GM23338 (cell line): ENCODE measurements at regions not wholly inside any gene's neighbourhood (a gene's known extent, or its start where the extent isn't known, plus 50 kb on each side); places are given as distances from the start of the nearest gene placed in this dataset.

Experiments
- ATAC-seq: fragments of 200-7000 bp; cut with Tn5 transposase; 3 replicates; pipeline ENCODE4 v1.9.1; 2020
- DNase-seq: peaks from one replicate; pipeline ENCODE4 v3.0.0-alpha.2; 2015; ENCODE audit warnings: low spot score
- H2AFZ ChIP-seq: fragments of 200-600 bp; sonication (generic); 2 replicates; pipeline ENCODE4 v1.8.0; 2016; ENCODE audit warnings: antibody characterized with exemption, mild to moderate bottlenecking, moderate library complexity
- H3F3A ChIP-seq: fragments of 200-600 bp; sonication (generic); replicated peaks from 2 replicates; pipeline ENCODE4 v1.8.0; 2017; ENCODE audit warnings: antibody characterized with exemption, mixed run types, low read depth
- H3K27ac ChIP-seq: fragments of 200-600 bp; sonication (generic); 2 replicates; pipeline ENCODE4 v1.6.1; 2016; ENCODE audit warnings: low read depth
- H3K27me3 ChIP-seq: fragments of 200-600 bp; sonication (generic); 2 replicates; pipeline ENCODE4 v1.8.0; 2016; ENCODE audit warnings: mild to moderate bottlenecking, mixed run types, moderate library complexity; ENCODE audit not compliant: insufficient read depth
- H3K36me3 ChIP-seq: fragments of 200-600 bp; sonication (generic); 2 replicates; pipeline ENCODE4 v1.8.0; 2016; ENCODE audit warnings: mild to moderate bottlenecking; ENCODE audit not compliant: insufficient read depth
- H3K4me1 ChIP-seq: fragments of 200-600 bp; sonication (generic); 2 replicates; pipeline ENCODE4 v1.8.0; 2016; ENCODE audit warnings: mild to moderate bottlenecking, moderate library complexity; ENCODE audit not compliant: insufficient read depth
- H3K4me2 ChIP-seq: fragments of 200-600 bp; sonication (generic); 2 replicates; pipeline ENCODE4 v1.7.1; 2017; ENCODE audit warnings: mixed run types
- H3K4me3 ChIP-seq: fragments of 200-600 bp; sonication (generic); 2 replicates; pipeline ENCODE4 v1.6.1; 2016; ENCODE audit warnings: mixed run types
- H3K79me2 ChIP-seq: fragments of 200-600 bp; sonication (generic); replicated peaks from 2 replicates; pipeline ENCODE4 v1.8.0; 2017; ENCODE audit warnings: mild to moderate bottlenecking; ENCODE audit not compliant: insufficient read depth
- H3K9me2 ChIP-seq: fragments of 200-600 bp; sonication (generic); 2 replicates; pipeline ENCODE4 v1.8.0; 2017; ENCODE audit not compliant: insufficient read depth
- H4K20me1 ChIP-seq: fragments of 200-600 bp; sonication (generic); replicated peaks from 2 replicates; pipeline ENCODE4 v1.8.0; 2017; ENCODE audit warnings: mild to moderate bottlenecking; ENCODE audit not compliant: insufficient read depth
- H3K27ac Mint-ChIP-seq: 2 replicates; pipeline ENCODE4 v1.8.0; 2020; ENCODE audit warnings: inconsistent platforms, mild to moderate bottlenecking, moderate library complexity, mixed read lengths
- H3K27me3 Mint-ChIP-seq: 3 replicates; pipeline ENCODE4 v1.8.0; 2022; ENCODE audit warnings: low read depth, mild to moderate bottlenecking, moderate library complexity, mixed read lengths, inconsistent platforms; ENCODE audit not compliant: insufficient read depth, poor library complexity
- H3K36me3 Mint-ChIP-seq: 3 replicates; pipeline ENCODE4 v1.8.0; 2021; ENCODE audit warnings: low read depth, mild to moderate bottlenecking, inconsistent platforms, moderate library complexity, mixed read lengths
- H3K4me1 Mint-ChIP-seq: 3 replicates; pipeline ENCODE4 v1.8.0; 2020; ENCODE audit warnings: mild to moderate bottlenecking, inconsistent platforms, mixed read lengths
- H3K4me3 Mint-ChIP-seq: 3 replicates; pipeline ENCODE4 v1.8.0; 2021; ENCODE audit warnings: moderate library complexity, mild to moderate bottlenecking, inconsistent platforms, mixed read lengths
- H3K9me3 Mint-ChIP-seq: 3 replicates; pipeline ENCODE4 v1.8.0; 2020; ENCODE audit warnings: moderate library complexity, mild to moderate bottlenecking, inconsistent platforms, mixed read lengths
- CREB1 ChIP-seq: fragments of 250-450 bp; sonication (Bioruptor Pico); IDR thresholded peaks from 2 replicates; pipeline ENCODE4 v1.5.0; 2020; ENCODE audit warnings: low read depth, mild to moderate bottlenecking, moderate library complexity
- CTCF ChIP-seq, 2 experiments: fragments of 200-600 bp in 1 of 2; sonication (generic) in 1 of 2; conservative IDR thresholded peaks; 2 replicates each; pipeline versions ENCODE4 v1.5.1 to v1.6.1; 2016 to 2017; ENCODE audit warnings: antibody characterized with exemption in 2 of 2, low read depth in 2 of 2, mild to moderate bottlenecking in 2 of 2, moderate library complexity in 1 of 2
- JUNB ChIP-seq: IDR thresholded peaks from one replicate; pipeline ENCODE4 v1.6.1; 2016; ENCODE audit warnings: antibody characterized with exemption; ENCODE audit not compliant: unreplicated experiment
- NANOG ChIP-seq: IDR thresholded peaks from 2 replicates; pipeline ENCODE4 v1.6.1; 2016; ENCODE audit warnings: antibody characterized with exemption, borderline replicate concordance
- ZNF114 ChIP-seq: fragments of 250-450 bp; sonication (Bioruptor Pico); IDR thresholded peaks from 2 replicates; pipeline ENCODE4 v1.5.0; 2020; ENCODE audit warnings: mild to moderate bottlenecking, moderate library complexity

DNA sequence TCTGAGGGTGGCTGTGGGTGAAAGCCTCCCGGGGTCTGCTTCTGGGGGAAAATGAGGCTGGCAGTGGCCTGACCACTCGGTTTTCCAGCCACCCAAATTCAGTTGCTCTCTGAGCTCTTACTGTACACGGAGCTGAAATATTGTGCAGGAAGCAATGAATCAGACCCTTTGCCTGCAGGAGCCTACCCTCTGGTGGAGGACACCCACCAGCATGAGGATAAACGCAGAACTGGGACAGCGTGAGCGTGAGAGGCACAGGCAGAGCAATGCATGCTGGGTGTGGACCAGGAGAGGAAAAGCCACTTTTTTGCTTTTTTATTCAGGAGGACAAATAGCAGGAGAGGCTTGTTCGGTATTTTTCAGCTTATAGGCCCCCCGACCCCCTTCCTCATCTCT, 298.0 kb downstream of the QKI start:
- Histone ChIP-seq H2AFZ (no peak overlapping the region), H3K4me2 (no peak overlapping the region), H3K9me2 (no peaks in the 10 kb centered on the region), H3K79me2 (no peaks in the 10 kb centered on the region), H3K4me1 (no peaks in the 10 kb centered on the region), H3K36me3 (no peaks in the 10 kb centered on the region), H3F3A (no peaks in the 10 kb centered on the region), H3K27me3 (no peaks in the 10 kb centered on the region), H4K20me1 (no peaks in the 10 kb centered on the region), H3K4me3 (no peak overlapping the region), H3K27ac (no peak overlapping the region)
- TF ChIP-seq ZNF114: no peak
- no peak for TF ChIP-seq JUNB
- TF ChIP-seq CREB1: no peak
- H3K27ac Mint-ChIP-seq: no peak overlapping the region
- H3K27me3 Mint-ChIP-seq: peaks cover 7% of the 10 kb centered on the region
- no peak for DNase-seq
- H3K9me3 Mint-ChIP-seq: peaks cover 2% of the 10 kb centered on the region; the same call in 1 of the 3 replicates
- H3K4me1 Mint-ChIP-seq: no peaks in the 10 kb centered on the region
- ATAC-seq: no peak
- H3K36me3 Mint-ChIP-seq: no peaks in the 10 kb centered on the region
- H3K4me3 Mint-ChIP-seq: no peak overlapping the region

DNA sequence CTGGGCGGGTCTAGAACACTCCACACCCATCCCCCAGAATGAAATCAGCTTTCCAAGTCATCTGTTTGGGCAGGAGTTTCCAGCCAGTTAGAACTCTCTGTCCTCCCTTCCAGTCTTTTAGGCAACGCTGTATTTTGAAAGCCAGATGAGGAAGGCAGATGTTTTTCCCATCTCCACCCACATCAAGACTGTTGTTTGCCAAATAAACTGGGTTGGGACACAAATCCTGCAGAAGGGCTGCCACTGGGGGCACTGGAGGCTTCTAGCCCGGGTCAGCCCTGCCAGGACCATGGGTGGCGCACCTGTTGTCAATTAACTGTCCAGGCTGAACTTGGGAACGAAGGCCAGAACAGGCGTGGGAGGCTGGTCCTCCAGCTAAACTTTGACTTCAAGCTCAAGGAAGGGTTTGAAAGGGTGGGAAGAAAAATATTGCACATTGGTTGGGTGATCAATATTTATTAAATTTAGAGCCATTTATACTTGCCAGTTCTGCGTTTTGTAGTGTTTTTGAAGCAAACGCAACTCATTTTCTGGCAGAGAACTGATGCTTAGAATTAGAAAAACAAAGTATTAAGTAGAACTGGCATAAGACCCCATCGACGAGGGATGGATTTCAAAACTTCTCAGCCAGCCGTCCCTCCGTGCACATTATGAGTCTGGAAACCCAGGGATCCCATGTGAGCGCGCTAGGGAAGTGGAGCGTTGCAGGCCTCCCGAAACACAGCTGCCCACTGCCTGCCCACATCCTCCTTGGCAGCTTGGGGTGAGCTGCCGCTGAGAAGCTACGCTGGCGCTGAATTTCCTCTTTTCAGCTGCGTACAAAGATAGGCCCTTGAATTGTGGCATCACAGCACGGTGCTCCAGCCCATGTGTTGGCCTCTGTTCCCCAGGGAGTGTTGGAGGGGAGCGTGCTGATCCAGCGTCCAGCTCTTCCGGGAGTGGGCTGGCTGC, 297.4 kb downstream of the QKI start:
- H3K36me3 Mint-ChIP-seq: no peaks in the 10 kb centered on the region
- H3K27ac Mint-ChIP-seq: no peak overlapping the region
- DNase-seq: peak; percentile 36

More for the DNA sequence above, 297.4 kb downstream of the QKI start:
- no peaks in the 10 kb centered on the region for H4K20me1 ChIP-seq
- no peaks in the 10 kb centered on the region for H3K9me2 ChIP-seq
- peaks cover 3% of the 10 kb centered on the region for H3K27me3 Mint-ChIP-seq
- no peak overlapping the region for H3K4me2 ChIP-seq
- H3F3A ChIP-seq: no peaks in the 10 kb centered on the region
- H2AFZ ChIP-seq: no peak overlapping the region
- no peaks in the 10 kb centered on the region; the same call in 2 of the 3 replicates for H3K9me3 Mint-ChIP-seq
- H3K4me3 Mint-ChIP-seq: no peak overlapping the region
- no peaks in the 10 kb centered on the region for H3K4me1 ChIP-seq
- H3K36me3 ChIP-seq: no peaks in the 10 kb centered on the region
- H3K27me3 ChIP-seq: no peaks in the 10 kb centered on the region
- no peak overlapping the region for H3K4me3 ChIP-seq
- H3K27ac ChIP-seq: no peak overlapping the region
- peak; percentile 76 for ATAC-seq
- no peaks in the 10 kb centered on the region for H3K4me1 Mint-ChIP-seq
- H3K79me2 ChIP-seq: no peaks in the 10 kb centered on the region
- no peak for TF ChIP-seq JUNB
- no peak for TF ChIP-seq NANOG
- TF ChIP-seq CTCF (conservative IDR thresholded peaks at IDR 0.05; ENCODE audit: low read depth in 2 of 2): peak; percentile 33 to 39
